Neural progenitor cell (in vitro differentiated cells): ENCODE measurements at regions not wholly inside any gene's neighbourhood (a gene's known extent, or its start where the extent isn't known, plus 50 kb on each side); places are given as distances from the start of the nearest gene placed in this dataset.

Experiments used
- CTCF ChIP-seq: fragments of 200-600 bp; sonication (generic); IDR thresholded peaks from 2 replicates; pipeline ENCODE4 v1.5.1; 2017; ENCODE audit warnings: antibody characterized with exemption, mild to moderate bottlenecking
- EZH2 ChIP-seq: fragments of 200-600 bp; sonication (generic); IDR thresholded peaks from 2 replicates; pipeline ENCODE4 v1.6.1; 2017; ENCODE audit warnings: antibody characterized with exemption, mild to moderate bottlenecking, moderate library complexity
- EZH2phosphoT487 ChIP-seq: fragments of 200-600 bp; sonication (generic); IDR thresholded peaks from 2 replicates; pipeline ENCODE4 v1.6.1; 2017; ENCODE audit warnings: antibody characterized with exemption

DNA sequence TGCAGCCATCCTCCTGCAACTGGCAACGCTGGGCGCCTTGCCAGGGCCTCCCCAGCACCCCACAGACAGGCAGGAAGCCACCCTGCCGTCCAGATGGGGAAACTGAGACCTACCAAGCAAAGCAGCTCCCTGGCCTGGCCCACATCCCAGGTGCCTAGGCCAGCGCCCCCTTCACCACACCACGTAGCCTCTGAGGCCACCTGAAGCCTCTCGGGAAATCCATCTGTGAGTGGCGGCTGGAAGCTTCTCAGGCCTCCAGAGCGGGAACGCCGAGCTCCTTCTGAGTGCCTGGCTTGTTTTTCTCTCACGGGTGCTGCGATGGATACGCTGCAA lies 58.7 kb downstream of the UNCX start:
- TF ChIP-seq CTCF = no peak
- TF ChIP-seq EZH2phosphoT487 = no peak
- TF ChIP-seq EZH2 = no peak
